Forelimb muscle (tissue), 1 donor: ENCODE measurements at regions not wholly inside any gene's neighbourhood (a gene's known extent, or its start where the extent isn't known, plus 50 kb on each side); places are given as distances from the start of the nearest gene placed in this dataset.

ENCODE experiments used
- DNase-seq: peaks from one replicate; pipeline ENCODE4 v3.0.0-alpha.2; 2013; ENCODE audit warnings: low read depth

DNA sequence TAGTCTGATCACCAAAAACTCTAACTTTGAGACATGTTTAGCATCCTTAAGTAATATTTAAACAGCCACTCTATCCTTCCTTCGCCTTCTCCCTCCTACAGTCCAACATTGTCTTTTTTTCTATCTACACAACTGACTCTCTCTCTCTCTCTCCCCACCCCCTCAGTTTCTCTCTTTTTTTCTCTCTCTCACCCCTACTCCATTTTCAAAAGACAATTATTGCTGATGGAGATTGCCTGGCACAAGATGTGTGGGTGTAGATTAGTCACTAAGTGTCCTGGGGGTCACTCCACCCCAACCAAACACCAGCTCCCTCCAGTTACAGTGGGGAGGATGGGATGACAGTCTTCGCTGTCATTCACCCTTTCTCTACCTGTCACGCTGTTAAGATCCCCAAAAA, 94.5 kb upstream of the NFIA start:
- DNase-seq = no peak

GRCh38 chr1:60984062-60984799, 98.1 kb upstream of the NFIA start:
- DNase-seq = peak; percentile 84

GRCh38 chr1:60983701-60984061, 98.7 kb upstream of the NFIA start:
- DNase-seq = no peak

GRCh38 chr1:60982539-60982938, 99.8 kb upstream of the NFIA start:
- DNase-seq = no peak

- no peak for DNase-seq
Observed at GRCh38 chr1:60981357-60981756, 101.0 kb upstream of the NFIA start.

DNA sequence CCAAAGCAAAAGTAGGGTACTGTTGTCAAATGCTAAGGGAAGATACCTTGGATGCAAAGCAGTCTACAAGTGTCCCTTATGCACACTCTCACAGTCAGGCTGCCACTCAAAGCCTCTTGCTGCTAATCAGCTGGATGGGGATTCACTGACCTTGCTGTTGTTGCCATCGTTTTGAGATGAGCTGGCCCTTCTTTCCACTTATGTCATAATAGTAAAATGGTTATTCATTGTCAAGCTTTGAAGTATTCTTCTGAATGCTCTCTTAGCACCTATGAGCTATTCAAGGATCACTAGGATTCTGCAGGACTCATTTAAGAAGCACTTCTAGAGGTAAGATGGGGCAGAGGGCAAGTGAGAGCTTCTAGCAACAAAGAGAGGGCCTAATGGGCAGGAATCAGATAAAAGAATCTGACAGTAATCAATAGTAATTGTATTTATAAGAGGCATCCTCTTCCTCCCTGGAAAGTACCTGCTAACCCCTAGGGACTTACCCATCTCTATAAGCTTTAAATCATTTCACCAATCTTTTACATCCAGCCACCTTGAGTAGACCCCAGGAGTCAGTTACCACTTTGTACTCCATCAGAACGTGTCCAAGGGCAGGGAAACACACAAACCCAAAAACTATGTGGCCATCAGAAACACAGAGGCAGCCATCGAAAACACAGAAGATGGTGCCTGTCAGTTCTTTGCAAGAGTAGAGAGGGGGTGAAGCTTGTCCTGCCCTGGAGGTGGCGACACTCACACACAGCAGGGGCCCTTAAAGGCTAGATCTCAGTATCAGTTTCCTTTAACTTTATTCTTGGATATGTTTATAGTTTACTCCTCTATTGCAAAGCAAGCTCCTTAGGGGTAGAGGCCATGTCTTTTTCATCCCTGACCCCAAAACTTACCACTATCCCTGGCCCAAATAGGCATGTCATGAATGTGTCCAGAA, 103.7 kb upstream of the NFIA start:
- DNase-seq = no peak

GRCh38 chr1:60977661-60978060, 104.7 kb upstream of the NFIA start:
- DNase-seq = no peak

DNA sequence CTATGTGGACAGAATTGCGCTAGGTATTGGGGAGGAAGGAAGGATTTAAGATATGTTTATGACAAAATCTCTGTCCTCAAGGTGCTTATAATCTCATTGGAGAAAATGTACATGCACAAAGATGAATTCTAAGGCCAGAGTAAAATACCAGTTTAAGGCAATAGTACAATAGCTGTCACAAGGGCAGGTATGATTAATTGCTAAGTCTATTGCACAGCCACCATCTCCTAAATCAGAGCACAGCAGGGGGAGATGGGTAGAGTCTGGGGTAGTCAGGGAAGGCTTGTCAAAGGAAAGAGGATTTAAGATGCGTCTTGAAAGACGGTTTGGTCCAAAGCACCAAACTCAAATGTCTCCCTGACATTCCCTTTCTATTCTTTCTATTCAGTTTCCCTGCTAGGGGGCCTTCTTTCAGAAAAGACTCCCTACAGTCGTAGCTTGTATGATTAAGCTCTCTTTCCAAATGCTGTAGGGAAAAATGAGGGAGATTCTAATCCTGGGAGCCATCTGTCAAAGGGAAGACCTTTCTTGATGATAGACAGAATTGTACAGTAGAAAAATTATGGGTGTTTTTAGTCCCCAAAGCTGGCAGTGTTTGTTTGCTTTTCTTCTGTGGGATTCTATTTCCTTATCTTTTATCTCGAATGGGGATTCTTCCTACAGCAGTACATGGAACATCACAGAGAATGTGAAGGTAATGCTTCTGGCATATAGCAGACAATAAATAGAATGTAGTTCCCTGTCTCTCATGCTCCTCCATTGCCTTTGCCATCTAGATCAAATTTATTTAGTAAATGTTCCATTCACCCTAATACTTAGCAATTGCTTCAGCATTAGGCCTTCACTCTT, 107.6 kb upstream of the NFIA start:
- no peak for DNase-seq

GRCh38 chr1:60973668-60974067, 108.7 kb upstream of the NFIA start:
- no peak for DNase-seq

GRCh38 chr1:60972841-60973364, 109.5 kb upstream of the NFIA start:
- DNase-seq = no peak

GRCh38 chr1:60971330-60971729, 111.0 kb upstream of the NFIA start:
- no peak for DNase-seq

- DNase-seq = no peak
Observed at GRCh38 chr1:60969971-60970509, 112.3 kb upstream of the NFIA start.

- no peak for DNase-seq
Observed at GRCh38 chr1:60965280-60965854, 117.0 kb upstream of the NFIA start.

- no peak for DNase-seq
Observed at GRCh38 chr1:60963167-60963940, 119.0 kb upstream of the NFIA start.

GRCh38 chr1:60960891-60961461, 121.4 kb upstream of the NFIA start:
- DNase-seq = no peak

- DNase-seq = no peak
Observed at GRCh38 chr1:60959701-60960100, 122.7 kb upstream of the NFIA start.

DNA sequence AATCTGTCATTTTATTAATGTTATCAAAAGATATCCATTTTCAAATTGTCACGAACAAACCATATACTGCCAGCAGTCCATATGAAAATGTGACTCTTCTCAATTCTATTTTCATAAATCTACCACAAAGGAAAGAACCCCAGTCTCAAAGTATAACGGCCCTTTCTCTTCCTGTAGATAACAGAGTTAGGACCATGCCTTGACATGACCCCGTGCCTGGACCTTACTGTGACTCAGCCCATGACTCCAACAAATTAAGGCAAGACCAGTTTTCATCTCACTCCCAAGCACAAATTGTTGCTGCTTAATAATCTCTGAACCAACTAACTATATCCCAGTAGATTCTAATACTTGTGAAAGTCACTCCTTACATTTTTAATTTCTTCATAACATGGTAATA, 124.4 kb upstream of the NFIA start:
- DNase-seq = no peak

DNA sequence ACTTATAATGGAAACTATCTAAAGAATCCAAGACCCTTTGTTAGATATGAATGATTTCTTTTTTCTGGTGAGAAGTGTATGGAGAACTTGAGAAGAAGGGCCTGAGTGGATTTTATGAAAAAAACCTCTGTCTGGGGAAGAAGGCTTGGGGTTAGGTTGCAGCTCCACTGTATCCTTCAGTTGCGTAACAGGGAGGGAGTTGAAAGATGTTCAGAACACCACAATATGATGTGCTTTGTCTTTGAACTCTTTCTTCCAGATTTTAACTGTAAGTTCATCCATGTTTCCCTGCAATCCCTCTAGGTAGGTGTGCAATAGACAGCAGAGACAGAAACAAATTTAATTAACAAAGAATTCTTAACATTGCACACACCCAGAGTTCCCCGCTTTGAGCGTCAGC, 125.8 kb upstream of the NFIA start:
- no peak for DNase-seq

- no peak for DNase-seq
Observed at GRCh38 chr1:60952612-60953111, 129.7 kb upstream of the NFIA start.
